A673 (cell line): ENCODE measurements at regions not wholly inside any gene's neighbourhood (a gene's known extent, or its start where the extent isn't known, plus 50 kb on each side); places are given as distances from the start of the nearest gene placed in this dataset.
"Not testable (repeated sequence)": the region's sequence is repeated elsewhere in the genome, so short reads cannot be mapped to it uniquely, and the experiment has no call there.

Source experiments
- CTCF ChIP-seq: fragments of 300-800, 200-600 bp; sonication (generic); conservative IDR thresholded peaks from 2 replicates; pipeline ENCODE4 v1.5.1; 2017; ENCODE audit warnings: low read depth, mild to moderate bottlenecking, antibody characterized with exemption, low read length, moderate library complexity, mixed read lengths
- EZH2 ChIP-seq: fragments of 200-600 bp; sonication (generic); IDR thresholded peaks from 2 replicates; pipeline ENCODE4 v1.6.1; 2017; ENCODE audit warnings: borderline replicate concordance, low read depth, mild to moderate bottlenecking, mixed read lengths, antibody characterized with exemption, low read length; ENCODE audit not compliant: poor library complexity, severe bottlenecking

GRCh38 chr6:86672125-86672524, 265.2 kb upstream of the HTR1E start:
- not testable (repeated sequence) for TF ChIP-seq CTCF, EZH2
